ENCODE measurements at regions not wholly inside any gene's neighbourhood (a gene's known extent, or its start where the extent isn't known, plus 50 kb on each side); places are given as distances from the start of the nearest gene placed in this dataset.
"Not testable (repeated sequence)": the region's sequence is repeated elsewhere in the genome, so short reads cannot be mapped to it uniquely, and the experiment has no call there.

DNA sequence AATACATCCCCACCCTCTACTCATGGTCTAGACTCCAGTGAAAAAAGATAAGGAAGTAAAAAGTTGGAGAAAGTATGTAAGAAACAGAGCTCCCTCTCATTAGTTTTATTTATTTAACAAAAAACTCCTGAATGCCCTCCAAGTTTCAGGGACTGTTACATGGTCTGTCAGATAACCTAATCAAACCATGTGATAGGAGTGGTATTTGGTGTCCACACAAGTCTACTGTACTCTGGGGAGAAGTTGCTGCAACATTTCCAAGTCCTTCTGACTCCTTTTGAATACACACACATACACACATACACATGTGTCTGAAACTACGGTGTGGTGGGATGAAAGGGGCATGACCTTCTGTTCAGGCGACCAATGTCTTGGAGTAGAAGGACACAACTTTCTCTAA lies 320.0 kb downstream of the ADGRG6 start:
- no peak for DNase-seq
- in situ Hi-C loops (cut with HindIII; ENCODE audit: low pct_ligation_motif_present, low pct_unique_long_range_greater_than_20kb, low sequenced_read_pairs) = no loop called here

GRCh38 chr6:142624978-142625715 lies 319.8 kb downstream of the HIVEP2 start:
- in situ Hi-C loops (cut with HindIII; ENCODE audit: low pct_ligation_motif_present, low pct_unique_long_range_greater_than_20kb, low sequenced_read_pairs) = no loop called here
- no peak for DNase-seq

DNA sequence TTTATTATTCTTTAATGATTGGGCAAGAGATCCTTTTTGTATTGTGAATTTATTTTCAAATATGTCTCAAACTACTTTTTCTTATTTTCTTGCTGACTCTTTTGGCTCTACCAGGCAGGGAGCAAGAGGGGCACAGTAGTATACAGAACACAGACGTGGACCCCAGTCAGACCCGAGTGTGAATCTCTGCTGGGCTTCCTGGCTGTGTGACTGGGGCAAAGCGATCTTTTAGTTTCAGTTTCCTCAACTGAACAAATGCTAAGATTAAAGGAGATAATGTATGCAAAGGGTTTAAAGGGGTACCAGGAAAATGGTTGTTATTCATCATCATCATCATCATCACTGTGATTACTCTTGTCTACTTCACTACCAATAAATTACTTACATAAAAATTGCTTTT lies 317.5 kb downstream of the HIVEP2 start:
- DNase-seq = no peak
- in situ Hi-C loops (cut with HindIII; ENCODE audit: low pct_ligation_motif_present, low pct_unique_long_range_greater_than_20kb, low sequenced_read_pairs) = no loop called here

DNA sequence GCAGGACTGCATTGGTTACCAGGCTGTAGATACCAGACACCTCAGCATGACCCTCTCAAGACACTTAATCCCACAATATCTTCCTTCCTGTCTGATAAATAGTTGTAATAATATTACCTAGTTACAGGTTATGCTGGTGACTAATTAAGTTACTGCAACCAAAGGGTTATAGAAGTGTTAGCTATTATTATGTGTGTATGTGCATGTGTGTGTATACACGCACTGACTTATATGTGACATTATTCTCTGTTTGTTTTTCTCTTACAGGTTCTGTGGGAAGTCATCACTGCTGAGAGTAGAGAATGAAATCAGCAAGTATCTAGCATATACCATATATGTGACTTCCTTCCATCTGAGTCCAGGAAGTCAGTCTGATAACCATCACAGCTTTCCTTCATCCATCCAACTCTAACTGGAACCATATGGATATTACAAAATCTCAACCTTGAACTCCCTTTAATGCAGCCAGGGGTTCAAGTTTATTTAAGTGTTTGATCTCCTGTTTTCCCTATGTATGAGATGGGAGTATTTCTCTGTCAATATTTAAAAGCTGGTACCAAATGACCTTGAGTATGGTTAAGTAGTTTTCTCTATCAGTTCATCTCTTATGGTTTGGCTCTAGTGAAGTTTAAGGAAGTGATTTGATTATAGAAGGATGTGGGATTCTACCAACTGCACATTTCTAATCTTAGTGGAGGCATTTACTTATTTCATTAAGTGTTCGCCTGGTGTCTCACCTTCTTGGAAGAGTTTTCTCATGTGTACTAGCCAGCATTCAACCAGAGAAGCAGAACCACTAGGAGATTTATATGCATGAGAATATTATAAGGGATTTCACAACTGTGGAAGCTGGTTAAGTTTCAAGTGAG lies 313.2 kb downstream of the HIVEP2 start:
- in situ Hi-C loops (cut with HindIII; ENCODE audit: low pct_ligation_motif_present, low pct_unique_long_range_greater_than_20kb, low sequenced_read_pairs) = no loop called here
- DNase-seq = no peak

DNA sequence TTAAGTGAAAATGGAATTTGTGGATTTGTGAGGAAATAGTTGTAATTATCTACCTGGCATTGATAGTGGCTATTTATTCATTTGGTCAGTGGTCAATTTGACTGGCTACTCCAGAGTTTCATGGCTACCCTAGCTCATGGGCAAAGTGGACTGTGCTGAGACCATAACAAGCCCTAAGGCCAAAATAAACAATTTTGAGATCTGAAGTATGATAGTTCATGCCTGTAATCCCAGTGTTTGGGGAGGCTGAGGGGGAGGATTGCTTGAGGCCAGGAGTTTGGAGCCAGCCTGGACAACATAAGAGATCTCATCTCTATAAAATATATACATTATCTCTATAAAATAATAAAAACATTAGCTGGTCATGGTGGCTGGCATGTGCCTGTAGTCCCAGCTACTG lies 311.7 kb downstream of the HIVEP2 start:
- in situ Hi-C loops (cut with HindIII; ENCODE audit: low pct_ligation_motif_present, low pct_unique_long_range_greater_than_20kb, low sequenced_read_pairs) = no loop called here
- no peak for DNase-seq

DNA sequence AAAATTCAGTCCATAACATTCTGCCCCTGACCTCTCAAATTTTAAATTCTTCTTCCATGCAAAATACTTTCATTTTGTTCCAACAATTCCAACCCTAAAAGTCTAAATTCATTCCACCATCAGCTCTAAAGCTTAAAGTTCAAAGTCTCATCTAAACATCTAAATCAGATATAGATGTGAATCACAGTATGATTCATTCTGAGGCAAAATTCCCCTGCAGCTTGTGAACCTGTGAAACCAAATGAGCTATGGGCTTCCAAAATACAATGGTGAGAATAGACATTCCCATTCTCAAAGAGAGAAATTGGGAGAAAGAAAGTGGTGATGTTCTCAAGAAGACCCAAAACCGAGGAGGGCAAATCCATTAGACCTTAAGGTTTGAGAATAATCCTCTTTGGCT lies 309.8 kb downstream of the HIVEP2 start:
- peak; percentile 4 for DNase-seq
- in situ Hi-C loops (cut with HindIII; ENCODE audit: low pct_ligation_motif_present, low pct_unique_long_range_greater_than_20kb, low sequenced_read_pairs) = no loop called here

DNA sequence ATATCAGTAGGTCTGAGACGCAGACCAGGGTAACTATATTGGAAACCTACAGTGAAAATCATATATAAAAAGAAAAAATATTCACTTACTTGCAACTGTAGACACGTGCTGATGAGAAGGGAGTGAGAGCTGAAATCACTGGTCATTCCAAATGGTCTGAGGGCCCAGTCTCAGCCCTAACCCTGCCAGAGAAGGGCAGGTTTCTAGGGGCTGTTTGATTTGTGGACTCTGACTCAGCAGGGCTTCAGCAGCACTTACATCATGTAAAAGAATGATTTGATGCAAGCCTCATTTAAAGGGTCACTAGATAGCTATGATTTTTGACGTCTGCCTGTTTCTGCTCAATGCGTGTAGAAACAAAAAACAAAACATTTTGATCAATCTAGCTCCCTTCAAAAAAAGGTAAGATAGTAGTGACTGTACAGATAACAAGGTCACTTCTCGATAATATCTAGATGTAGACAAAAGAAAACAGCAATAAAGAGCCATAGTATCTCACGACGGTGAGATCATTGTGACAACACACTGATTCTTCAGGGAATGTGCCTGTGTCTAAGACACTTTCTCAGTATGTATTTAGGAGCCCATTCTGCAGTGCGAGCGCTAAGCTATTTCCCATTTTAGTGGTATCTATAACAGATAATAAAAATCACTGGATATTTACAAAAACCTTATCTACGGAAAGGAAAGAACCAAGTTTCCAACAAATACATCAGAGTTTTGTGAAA lies 307.2 kb downstream of the HIVEP2 start:
- no peak for DNase-seq
- in situ Hi-C loops (cut with HindIII; ENCODE audit: low pct_ligation_motif_present, low pct_unique_long_range_greater_than_20kb, low sequenced_read_pairs) = no loop called here

- in situ Hi-C loops (cut with HindIII; ENCODE audit: low pct_ligation_motif_present, low pct_unique_long_range_greater_than_20kb, low sequenced_read_pairs) = no loop called here
- DNase-seq = no peak
These were observed 302.3 kb downstream of the HIVEP2 start for GRCh38 chr6:142642651-142643050.

DNA sequence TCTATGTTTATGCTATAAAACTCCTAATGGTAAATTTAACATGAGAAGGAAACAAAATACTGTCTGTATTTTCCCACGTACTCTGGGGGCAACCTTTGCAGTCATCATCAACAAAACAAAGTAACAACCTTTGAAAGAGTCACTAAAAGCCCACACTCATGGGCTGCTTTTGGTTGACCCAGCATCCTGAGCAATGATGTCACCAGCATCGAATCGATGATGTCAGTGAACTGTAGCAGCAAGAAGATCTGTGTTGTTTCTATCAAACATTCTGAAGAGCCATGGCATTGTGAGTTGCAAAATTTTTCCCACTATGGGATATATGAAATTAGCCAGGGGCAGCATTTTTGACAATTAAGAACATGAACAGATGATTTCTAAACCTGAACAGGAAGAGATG lies 300.1 kb downstream of the HIVEP2 start:
- in situ Hi-C loops (cut with HindIII; ENCODE audit: low pct_ligation_motif_present, low pct_unique_long_range_greater_than_20kb, low sequenced_read_pairs) = no loop called here
- DNase-seq = no peak

- no peak for DNase-seq
- in situ Hi-C loops (cut with HindIII; ENCODE audit: low pct_ligation_motif_present, low pct_unique_long_range_greater_than_20kb, low sequenced_read_pairs) = no loop called here
These were observed 299.3 kb downstream of the HIVEP2 start for GRCh38 chr6:142645663-142646062.

DNA sequence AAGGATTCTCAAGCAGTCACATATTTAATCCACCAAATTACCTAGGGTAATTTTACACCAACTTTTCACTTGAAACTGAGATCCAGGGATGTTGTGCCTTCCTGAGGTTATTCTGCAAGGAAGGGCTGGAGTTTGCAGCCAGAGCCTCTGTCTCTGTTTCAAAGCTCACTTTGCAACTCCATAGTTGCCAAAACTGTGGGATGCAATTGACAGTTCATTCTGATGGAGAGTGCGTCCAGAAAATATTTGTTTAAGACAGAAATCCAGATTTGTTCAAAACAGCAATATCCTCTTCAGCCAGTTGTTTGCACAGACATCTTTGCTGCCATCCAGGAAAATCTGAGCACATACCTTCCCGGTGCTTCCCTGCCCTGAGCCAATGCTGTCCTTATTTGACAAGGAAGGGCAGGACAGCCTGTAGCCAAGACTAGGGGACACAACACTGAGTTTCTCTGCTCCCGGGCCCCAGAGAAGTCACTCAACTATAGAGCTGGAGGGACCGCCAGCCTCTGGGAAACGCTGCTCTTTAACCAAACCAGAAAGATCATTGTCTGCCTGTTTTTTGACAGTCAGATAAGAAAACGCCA lies 297.4 kb downstream of the HIVEP2 start:
- no peak for DNase-seq
- in situ Hi-C loops (cut with HindIII; ENCODE audit: low pct_ligation_motif_present, low pct_unique_long_range_greater_than_20kb, low sequenced_read_pairs) = no loop called here

DNA sequence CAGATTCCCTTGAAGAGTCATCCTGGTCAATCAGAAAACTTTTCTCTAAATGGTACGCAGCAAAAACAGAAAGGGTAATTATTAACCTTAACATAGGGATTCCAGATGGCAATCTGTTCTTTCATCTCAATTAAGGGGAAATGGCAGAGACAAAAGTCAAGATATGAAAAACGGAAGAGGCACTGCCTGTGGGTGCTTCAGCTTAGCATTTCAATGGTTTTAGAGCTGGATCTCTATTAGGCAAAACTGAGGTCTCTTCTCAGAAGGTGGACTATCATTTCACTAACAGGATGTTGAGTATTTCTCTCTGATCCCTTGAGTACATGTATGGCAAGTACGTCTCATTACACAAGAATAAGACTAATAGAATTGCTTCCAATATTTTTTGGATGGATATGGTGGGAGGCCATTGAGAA lies 296.9 kb downstream of the HIVEP2 start:
- in situ Hi-C loops (cut with HindIII; ENCODE audit: low pct_ligation_motif_present, low pct_unique_long_range_greater_than_20kb, low sequenced_read_pairs) = no loop called here
- no peak for DNase-seq

DNA sequence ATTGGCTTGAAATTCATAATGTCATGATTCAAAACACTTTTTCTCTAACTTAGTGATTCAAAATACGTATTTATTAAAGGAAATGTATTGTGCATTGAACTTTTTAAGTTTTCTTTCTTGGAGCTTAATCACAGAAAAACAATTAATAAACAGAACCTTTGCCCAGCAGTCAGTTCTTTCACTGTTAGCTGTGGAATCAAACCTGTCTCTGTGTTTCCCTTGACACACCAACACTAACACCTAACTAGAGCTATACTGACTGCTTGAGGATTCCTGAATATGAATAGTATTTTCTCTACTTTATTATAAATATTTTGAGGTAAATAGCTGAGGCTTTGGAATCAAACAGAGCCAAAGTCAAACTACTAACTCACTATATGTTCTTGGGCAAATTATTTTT lies 296.4 kb downstream of the HIVEP2 start:
- in situ Hi-C loops (cut with HindIII; ENCODE audit: low pct_ligation_motif_present, low pct_unique_long_range_greater_than_20kb, low sequenced_read_pairs) = no loop called here
- DNase-seq = no peak

GRCh38 chr6:142649438-142650234 lies 295.3 kb downstream of the HIVEP2 start:
- in situ Hi-C loops (cut with HindIII; ENCODE audit: low pct_ligation_motif_present, low pct_unique_long_range_greater_than_20kb, low sequenced_read_pairs); DNase-seq: not testable (repeated sequence)

DNA sequence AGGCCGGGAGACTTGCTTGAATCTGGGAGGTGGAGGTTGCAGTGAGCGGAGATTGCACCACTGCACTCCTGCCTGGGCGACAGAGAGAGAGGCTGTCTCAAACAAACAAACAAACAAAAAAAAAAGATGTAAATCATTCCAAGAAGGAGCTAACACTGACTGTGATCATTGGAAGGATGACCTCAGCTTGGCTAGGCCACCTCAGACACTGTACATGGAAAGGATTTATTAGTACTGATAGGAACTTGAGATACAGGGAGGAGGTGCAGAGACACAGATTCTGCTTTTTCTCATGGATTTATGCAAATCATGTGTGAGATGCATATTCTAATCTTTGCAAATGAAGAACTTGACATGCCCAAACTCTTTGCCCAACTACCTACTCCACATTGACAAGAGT lies 293.6 kb downstream of the HIVEP2 start:
- no peak for DNase-seq
- in situ Hi-C loops (cut with HindIII; ENCODE audit: low pct_ligation_motif_present, low pct_unique_long_range_greater_than_20kb, low sequenced_read_pairs) = no loop called here

GRCh38 chr6:142653710-142654420 lies 291.1 kb downstream of the HIVEP2 start:
- DNase-seq = no peak
- in situ Hi-C loops (cut with HindIII; ENCODE audit: low pct_ligation_motif_present, low pct_unique_long_range_greater_than_20kb, low sequenced_read_pairs) = no loop called here

- in situ Hi-C loops (cut with HindIII; ENCODE audit: low pct_ligation_motif_present, low pct_unique_long_range_greater_than_20kb, low sequenced_read_pairs) = no loop called here
- DNase-seq = no peak
These were observed 285.3 kb downstream of the HIVEP2 start for GRCh38 chr6:142659661-142660060.

GRCh38 chr6:142665393-142665792 lies 279.6 kb downstream of the HIVEP2 start:
- in situ Hi-C loops (cut with HindIII; ENCODE audit: low pct_ligation_motif_present, low pct_unique_long_range_greater_than_20kb, low sequenced_read_pairs) = no loop called here
- no peak for DNase-seq

All from ACHN (cell line).